LHCN-M2 (cell line): ENCODE measurements at regions not wholly inside any gene's neighbourhood (a gene's known extent, or its start where the extent isn't known, plus 50 kb on each side); places are given as distances from the start of the nearest gene placed in this dataset.
A peak's percentile ranks its signal among the peaks of the same experiment; 100 is the strongest.
"Not testable (repeated sequence)": the region's sequence is repeated elsewhere in the genome, so short reads cannot be mapped to it uniquely, and the experiment has no call there.

Experiments
- DNase-seq: peaks from one replicate; pipeline ENCODE4 v3.0.0-alpha.2; 2012; ENCODE audit warnings: low read depth

DNA sequence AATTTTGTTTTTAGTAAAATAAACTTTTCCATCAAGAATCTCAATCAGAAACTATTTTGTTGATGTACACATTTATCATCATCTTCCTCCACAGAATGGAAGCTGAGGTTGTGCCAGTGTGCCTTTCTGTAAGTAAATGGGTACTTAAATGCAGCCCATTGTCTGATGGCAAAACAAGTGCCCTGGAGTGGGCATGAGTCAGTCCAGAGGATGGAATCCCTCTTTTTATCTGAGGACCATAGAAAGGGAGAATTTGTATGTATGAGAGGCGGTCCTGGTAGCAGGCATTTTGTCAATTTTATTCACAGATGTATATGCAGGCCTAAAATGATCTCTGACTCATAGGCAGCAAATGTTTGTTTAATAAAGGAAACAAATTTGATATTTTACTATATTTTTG lies 102.1 kb upstream of the MAGI2 start:
- DNase-seq, result no peak

DNA sequence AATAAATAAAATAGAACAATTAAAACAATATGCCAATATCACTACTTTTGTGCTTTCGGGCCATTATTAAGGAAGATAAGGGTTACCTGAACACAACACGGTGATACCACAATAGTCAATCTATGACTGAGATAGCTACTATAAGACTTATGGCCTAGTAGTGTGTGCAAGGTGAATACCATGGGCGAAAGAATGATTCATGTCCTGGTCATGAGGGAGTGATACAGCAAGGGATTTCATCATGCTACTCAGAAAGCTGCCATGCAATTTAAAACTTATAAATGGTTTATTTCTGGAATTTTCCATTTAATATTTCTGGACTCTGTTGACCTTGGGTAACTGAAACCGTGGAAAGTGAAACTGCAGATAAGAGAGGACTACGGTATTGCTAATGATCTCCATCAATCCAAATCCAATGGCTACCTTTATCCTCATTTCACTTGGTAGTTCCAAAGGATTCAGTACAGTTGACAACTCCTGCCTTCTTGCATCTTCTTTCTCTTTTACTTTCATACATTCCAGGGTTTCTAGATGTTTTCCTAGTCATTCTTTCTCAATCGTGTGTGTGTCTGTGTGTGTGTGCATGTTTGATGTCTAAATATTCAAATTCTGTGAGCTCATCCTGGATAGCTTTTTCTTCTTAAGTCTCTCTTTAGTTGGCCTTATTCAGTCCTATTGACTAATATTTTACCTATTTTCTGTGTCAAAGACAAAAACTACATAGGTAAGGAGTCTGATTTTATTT lies 100.5 kb upstream of the MAGI2 start:
- DNase-seq, result peak; percentile 64

DNA sequence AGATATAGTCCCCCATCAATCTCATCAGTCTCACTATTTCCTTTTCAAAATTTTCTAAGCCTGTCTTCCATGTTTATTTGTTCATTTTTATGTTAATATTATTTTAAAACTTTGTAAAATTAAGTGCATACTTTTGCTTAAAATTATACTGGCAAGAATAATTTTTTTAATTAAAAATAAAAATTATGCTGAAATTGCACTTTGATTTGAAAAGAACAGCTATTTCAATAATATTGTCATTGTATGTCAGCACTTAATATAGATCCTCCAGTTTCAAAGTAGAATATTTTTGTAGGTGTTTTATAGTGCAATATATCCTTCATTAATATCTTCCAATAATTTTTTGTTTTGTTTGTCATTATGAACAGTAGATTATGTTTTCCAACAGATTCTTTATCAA lies 99.0 kb upstream of the MAGI2 start:
- DNase-seq, result no peak

GRCh38 chr7:79548727-79549126 lies 95.3 kb upstream of the MAGI2 start:
- no peak for DNase-seq

GRCh38 chr7:79547132-79547531 lies 93.7 kb upstream of the MAGI2 start:
- DNase-seq, result no peak

- DNase-seq, result no peak
Measured at GRCh38 chr7:79540592-79540991, 87.1 kb upstream of the MAGI2 start.

DNA sequence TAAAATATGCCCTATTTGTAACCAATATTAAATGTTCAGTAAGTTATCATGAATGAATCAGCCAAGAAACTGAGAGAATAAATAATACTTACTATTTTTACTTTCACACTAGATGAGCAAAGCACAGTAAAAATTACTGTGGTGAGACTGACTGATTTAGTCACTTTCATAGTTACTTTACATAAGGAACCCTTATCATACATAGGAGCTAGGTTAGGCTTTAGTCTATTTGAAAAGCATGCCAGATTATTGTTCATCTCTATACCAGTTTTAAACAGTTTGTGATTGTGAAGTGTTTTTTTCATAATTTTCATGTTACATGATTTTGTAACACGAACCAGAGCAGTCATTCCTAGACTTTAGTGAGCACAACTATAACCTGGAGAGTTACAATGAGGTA lies 80.7 kb upstream of the MAGI2 start:
- DNase-seq, result no peak

DNA sequence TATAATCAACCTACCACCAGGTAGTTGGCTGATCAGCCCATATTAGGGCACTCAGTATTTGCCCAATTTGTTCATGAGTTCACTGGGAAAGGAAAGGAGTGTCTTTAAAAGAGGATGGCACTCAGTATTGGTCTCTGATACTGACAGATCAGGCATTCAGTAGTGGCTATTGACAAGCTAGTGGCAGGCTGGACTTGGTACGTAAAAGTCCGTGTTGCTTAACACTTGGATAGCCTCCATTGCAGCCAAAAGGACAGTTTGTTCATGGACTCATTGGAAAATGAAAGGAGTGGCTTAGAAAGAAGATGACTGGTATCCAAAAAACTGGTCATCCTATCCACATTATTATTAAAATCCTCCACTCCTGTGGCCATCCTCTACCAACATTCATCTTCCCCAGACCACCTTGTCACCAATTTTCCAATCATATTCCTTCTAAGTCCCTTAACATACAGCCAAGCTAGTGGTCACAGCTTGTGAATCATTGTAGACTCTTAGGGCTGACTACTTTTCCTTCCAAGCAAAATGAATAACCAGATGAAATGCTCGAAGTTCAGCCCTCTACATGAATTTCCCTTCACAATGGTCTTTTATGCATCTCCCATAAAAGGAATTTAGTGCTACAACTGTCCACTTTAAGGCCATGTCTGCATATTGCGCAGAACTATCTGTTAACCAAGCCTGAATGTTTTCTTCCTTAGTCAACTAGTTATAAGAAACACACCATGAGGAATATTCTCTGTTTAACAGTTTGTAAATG lies 78.6 kb upstream of the MAGI2 start:
- no peak for DNase-seq

GRCh38 chr7:79531116-79531515 lies 77.6 kb upstream of the MAGI2 start:
- no peak for DNase-seq

- no peak for DNase-seq
Measured at GRCh38 chr7:79529881-79530235, 76.4 kb upstream of the MAGI2 start.

GRCh38 chr7:79529214-79529880 lies 75.9 kb upstream of the MAGI2 start:
- DNase-seq, result no peak

GRCh38 chr7:79528421-79528820 lies 75.0 kb upstream of the MAGI2 start:
- no peak for DNase-seq

DNA sequence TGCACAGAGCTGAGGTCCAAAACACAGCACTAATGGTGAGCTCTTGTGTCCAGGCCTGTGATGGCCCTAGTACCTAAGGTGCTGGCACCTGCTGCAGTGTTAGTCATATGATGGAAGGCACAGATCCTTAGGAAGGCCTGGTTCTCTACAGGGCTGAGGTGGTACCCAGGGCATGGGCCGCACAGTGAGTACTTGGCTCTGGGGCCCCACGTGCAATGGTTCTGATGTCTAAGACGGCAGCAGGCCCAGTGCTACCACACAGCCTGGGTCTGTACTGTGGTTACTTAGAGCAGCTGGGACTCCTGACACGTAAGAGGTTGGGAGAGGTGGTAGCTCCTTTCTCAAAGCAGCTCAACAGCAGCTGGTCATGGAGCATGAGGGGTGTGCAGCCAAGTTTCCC lies 70.6 kb upstream of the MAGI2 start:
- DNase-seq, result no peak

- DNase-seq, result no peak
Measured at GRCh38 chr7:79523436-79523835, 70.0 kb upstream of the MAGI2 start.

DNA sequence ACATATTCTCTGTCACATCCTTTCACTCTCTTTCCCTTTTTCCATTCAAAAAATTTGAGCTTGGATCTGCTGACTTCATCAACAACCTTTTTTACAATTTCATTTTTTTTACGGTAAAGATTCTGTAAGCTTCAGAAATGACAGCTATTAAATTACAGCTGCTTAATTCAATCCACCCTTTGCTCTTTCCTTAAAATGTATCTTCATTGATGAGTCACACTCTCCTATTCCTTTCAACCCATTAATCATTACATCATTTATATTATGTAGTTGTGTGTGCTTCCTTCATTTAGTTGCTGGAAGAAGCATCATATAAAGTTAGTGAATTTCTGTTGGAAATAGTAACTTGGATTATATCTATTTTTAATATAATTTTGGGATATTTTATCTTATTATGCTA lies 67.1 kb upstream of the MAGI2 start:
- DNase-seq, result no peak

DNA sequence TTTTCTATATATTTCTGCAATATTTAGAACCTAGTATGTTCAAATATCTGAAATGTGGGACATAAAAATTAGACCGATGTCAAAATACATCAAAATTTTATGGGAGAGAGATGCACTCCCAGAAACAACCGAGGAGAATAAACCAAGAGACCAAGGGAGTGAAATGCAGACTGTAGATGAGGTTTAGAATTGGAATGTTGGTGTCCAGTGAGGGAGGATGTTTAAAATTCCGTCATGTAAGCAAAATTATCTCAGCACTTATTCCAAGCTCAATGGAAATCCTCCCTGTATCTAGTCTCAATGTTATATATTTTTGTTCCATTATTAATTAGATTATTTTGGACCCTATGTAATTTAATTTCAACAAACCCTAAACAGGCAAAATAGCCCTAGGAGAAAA lies 61.9 kb upstream of the MAGI2 start:
- DNase-seq, result no peak

- no peak for DNase-seq
Measured at GRCh38 chr7:79513261-79513660, 59.8 kb upstream of the MAGI2 start.

DNA sequence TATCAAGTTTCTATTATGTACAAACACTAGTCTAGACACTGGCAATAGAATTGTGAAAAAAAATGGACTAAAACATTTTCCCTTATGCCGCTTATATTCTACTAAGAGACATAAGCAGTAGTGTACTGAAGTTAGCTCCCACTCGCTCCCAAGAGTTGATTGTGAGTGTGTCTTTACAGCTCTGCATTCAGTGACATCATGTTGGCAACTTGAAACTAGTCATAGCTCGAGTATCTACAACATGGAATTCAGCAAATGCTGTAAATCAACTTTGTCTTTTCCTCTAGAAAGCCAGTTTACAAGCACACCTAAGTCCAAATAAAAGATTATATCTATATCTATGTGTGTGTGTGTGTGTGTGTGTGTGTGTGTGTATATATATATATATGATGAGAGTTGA lies 58.8 kb upstream of the MAGI2 start:
- DNase-seq, result no peak

DNA sequence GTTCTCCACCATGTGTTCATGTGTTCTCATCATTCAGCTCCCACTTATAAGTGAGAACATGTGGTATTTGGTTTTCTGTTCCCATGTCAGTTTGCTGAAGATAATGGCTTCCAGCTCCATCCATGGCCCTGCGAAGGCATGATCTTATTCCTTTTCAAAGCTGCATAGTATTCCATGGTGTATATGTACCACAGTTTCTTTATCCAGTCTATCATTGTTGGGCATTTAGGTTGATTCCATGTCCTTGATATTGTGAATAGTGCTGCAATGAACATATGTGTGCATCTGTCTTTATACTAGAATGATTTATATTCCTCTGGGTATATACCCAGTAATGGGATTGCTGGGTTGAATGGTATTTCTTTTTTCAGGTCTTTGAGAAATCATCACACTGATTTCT lies 57.6 kb upstream of the MAGI2 start:
- not testable (repeated sequence) for DNase-seq

DNA sequence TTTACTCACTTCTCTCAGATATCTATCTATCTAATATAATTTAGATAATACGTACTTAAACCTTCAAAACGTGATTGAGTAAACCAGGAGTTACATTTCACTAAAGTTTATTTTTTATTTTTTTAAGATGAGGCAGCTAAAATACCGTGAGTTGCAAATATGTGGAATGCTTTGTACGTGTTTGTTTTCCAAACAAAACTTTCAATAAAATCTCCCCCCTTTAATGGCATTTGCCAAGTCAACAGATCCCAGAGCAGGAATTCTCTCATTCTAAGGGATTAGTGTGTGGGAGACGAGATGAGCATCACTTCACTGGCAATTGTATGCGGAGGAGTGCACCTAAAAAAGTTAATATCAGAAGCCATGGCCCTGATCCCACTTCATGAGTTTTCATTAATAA lies 53.7 kb upstream of the MAGI2 start:
- DNase-seq, result no peak

GRCh38 chr7:79506481-79506880 lies 53.0 kb upstream of the MAGI2 start:
- DNase-seq, result peak; percentile 67

GRCh38 chr7:79504607-79505389 lies 51.3 kb upstream of the MAGI2 start:
- peak; percentile 42 for DNase-seq
